MM.1S (cell line): ENCODE measurements at regions not wholly inside any gene's neighbourhood (a gene's known extent, or its start where the extent isn't known, plus 50 kb on each side); places are given as distances from the start of the nearest gene placed in this dataset.

Source experiments
- EZH2 ChIP-seq: fragments of 300-600 bp; sonication (generic); optimal IDR thresholded peaks from 2 replicates; pipeline ENCODE3; 2017; ENCODE audit warnings: low read depth, mild to moderate bottlenecking, antibody characterized with exemption, low read length, mixed read lengths
- TF ChIP-seq, protein P1 (sequence below): fragments of 300-600 bp; sonication (generic); IDR thresholded peaks from 2 replicates; pipeline ENCODE4 v1.5.1; 2016; ENCODE audit warnings: antibody characterized with exemption, low read length, mixed read lengths

DNA sequence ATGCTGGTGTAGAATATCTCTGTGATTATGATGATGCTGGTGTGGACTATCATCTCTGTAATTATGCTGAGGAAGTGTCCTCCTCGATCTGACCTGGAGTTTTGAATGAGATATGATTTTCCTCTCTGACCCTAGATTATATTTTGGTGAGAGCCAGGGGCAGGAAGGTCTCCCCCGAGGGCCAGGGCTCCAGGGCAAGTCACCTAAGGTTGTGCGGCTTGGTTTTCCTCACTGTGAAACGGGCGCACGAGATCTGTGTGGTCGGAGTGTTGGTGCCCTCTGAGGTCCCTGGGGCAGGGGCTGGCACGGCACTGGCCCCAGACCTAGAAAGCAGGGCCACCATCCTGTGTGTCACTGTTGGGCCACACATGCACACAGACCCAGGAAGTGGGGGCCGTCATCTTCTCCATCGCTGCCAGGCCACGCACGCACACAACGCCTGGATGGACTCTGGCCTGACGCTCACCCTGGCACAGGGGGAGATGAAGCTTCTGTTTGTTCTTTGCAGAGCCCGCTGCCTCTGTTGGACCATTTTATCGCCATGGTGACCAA, 67.7 kb upstream of the ZNF469 start:
- TF ChIP-seq, protein P1, sequence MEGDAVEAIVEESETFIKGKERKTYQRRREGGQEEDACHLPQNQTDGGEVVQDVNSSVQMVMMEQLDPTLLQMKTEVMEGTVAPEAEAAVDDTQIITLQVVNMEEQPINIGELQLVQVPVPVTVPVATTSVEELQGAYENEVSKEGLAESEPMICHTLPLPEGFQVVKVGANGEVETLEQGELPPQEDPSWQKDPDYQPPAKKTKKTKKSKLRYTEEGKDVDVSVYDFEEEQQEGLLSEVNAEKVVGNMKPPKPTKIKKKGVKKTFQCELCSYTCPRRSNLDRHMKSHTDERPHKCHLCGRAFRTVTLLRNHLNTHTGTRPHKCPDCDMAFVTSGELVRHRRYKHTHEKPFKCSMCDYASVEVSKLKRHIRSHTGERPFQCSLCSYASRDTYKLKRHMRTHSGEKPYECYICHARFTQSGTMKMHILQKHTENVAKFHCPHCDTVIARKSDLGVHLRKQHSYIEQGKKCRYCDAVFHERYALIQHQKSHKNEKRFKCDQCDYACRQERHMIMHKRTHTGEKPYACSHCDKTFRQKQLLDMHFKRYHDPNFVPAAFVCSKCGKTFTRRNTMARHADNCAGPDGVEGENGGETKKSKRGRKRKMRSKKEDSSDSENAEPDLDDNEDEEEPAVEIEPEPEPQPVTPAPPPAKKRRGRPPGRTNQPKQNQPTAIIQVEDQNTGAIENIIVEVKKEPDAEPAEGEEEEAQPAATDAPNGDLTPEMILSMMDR, result no peak
- no peak for TF ChIP-seq EZH2
